Suprapubic skin (tissue), 4 donors: ENCODE measurements at regions not wholly inside any gene's neighbourhood (a gene's known extent, or its start where the extent isn't known, plus 50 kb on each side); places are given as distances from the start of the nearest gene placed in this dataset.

Experiments
- DNase-seq, 2 donors: peaks; one replicate each; pipeline ENCODE4 v3.0.0-alpha.2; 2019; ENCODE audit warnings: low spot score in 2 of 2
- H3K27ac ChIP-seq: fragments of 200-600 bp; sonication (generic); one replicate; pipeline ENCODE4 v1.5.1; 2019
- H3K27me3 ChIP-seq: fragments of 200-600 bp; sonication (generic); one replicate; pipeline ENCODE4 v1.5.1; 2019
- H3K36me3 ChIP-seq: fragments of 200-600 bp; sonication (generic); one replicate; pipeline ENCODE4 v1.5.1; 2019
- H3K4me1 ChIP-seq: fragments of 200-600 bp; sonication (generic); one replicate; pipeline ENCODE4 v1.5.1; 2019
- H3K4me3 ChIP-seq: fragments of 200-600 bp; sonication (generic); one replicate; pipeline ENCODE4 v1.5.1; 2019; ENCODE audit warnings: mild to moderate bottlenecking
- H3K9me3 ChIP-seq: fragments of 200-600 bp; sonication (generic); one replicate; pipeline ENCODE4 v1.5.1; 2019
- EP300 ChIP-seq: sonication (generic); formaldehyde crosslinking; IDR thresholded peaks from one replicate; pipeline ENCODE4 v1.6.1; 2017; ENCODE audit warnings: antibody characterized with exemption
- POLR2A ChIP-seq, 2 donors: fragments of 450-650 bp; IDR thresholded peaks; one replicate each; pipeline ENCODE4 v1.6.1; 2017; ENCODE audit warnings: antibody characterized with exemption in 2 of 2, mild to moderate bottlenecking in 2 of 2, moderate library complexity in 2 of 2
- POLR2AphosphoS5 ChIP-seq, 3 donors: sonication (generic); formaldehyde crosslinking; IDR thresholded peaks; one replicate each; pipeline ENCODE4 v1.6.1; 2017; ENCODE audit warnings: antibody characterized with exemption in 3 of 3
- WGBS: methylation state at CpG from one replicate; pipeline ENCODE4 v1.1.5; 2018; 5-methylcytosine and 5-hydroxymethylcytosine counted together
- TF ChIP-seq, protein P1 (sequence below), 2 donors: fragments of 200-600 bp in 1 of 2; fragments of 450-650 bp in 1 of 2; sonication (generic) in 1 of 2; IDR thresholded peaks; one replicate each; pipeline ENCODE4 v1.5.1; 2016 to 2019; ENCODE audit warnings: antibody characterized with exemption in 2 of 2, mild to moderate bottlenecking in 1 of 2, moderate library complexity in 1 of 2

GRCh38 chr11:26078231-26078821 is 253.6 kb upstream of the ANO3 start:
- no peak for TF ChIP-seq POLR2AphosphoS5 (IDR thresholded peaks at IDR 0.05)
- TF ChIP-seq, protein P1, sequence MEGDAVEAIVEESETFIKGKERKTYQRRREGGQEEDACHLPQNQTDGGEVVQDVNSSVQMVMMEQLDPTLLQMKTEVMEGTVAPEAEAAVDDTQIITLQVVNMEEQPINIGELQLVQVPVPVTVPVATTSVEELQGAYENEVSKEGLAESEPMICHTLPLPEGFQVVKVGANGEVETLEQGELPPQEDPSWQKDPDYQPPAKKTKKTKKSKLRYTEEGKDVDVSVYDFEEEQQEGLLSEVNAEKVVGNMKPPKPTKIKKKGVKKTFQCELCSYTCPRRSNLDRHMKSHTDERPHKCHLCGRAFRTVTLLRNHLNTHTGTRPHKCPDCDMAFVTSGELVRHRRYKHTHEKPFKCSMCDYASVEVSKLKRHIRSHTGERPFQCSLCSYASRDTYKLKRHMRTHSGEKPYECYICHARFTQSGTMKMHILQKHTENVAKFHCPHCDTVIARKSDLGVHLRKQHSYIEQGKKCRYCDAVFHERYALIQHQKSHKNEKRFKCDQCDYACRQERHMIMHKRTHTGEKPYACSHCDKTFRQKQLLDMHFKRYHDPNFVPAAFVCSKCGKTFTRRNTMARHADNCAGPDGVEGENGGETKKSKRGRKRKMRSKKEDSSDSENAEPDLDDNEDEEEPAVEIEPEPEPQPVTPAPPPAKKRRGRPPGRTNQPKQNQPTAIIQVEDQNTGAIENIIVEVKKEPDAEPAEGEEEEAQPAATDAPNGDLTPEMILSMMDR (IDR thresholded peaks at IDR 0.05): no peak
- no peak for TF ChIP-seq POLR2A (IDR thresholded peaks at IDR 0.05)
- TF ChIP-seq EP300: no peak
- no peak overlapping the region for H3K27ac ChIP-seq
- H3K4me1 ChIP-seq: no peaks in the 10 kb centered on the region
- H3K36me3 ChIP-seq: no peaks in the 10 kb centered on the region
- no peaks in the 10 kb centered on the region for H3K27me3 ChIP-seq
- no peak for DNase-seq
- no peaks in the 10 kb centered on the region for H3K9me3 ChIP-seq
- WGBS: 42% methylated on average over 5 of the region's 5 CpGs
- H3K4me3 ChIP-seq: no peak overlapping the region

GRCh38 chr11:26084313-26084712 is 247.6 kb upstream of the ANO3 start:
- WGBS: 82% methylated on average over 3 of the region's 3 CpGs
- no peaks in the 10 kb centered on the region for H3K4me1 ChIP-seq
- TF ChIP-seq EP300: no peak
- TF ChIP-seq, protein P1 (IDR thresholded peaks at IDR 0.05): no peak
- TF ChIP-seq POLR2A (IDR thresholded peaks at IDR 0.05): no peak
- no peak for TF ChIP-seq POLR2AphosphoS5 (IDR thresholded peaks at IDR 0.05)
- H3K27me3 ChIP-seq: no peaks in the 10 kb centered on the region
- no peak for DNase-seq
- H3K36me3 ChIP-seq: no peaks in the 10 kb centered on the region
- H3K27ac ChIP-seq: no peak overlapping the region
- H3K9me3 ChIP-seq: no peaks in the 10 kb centered on the region
- H3K4me3 ChIP-seq: no peak overlapping the region

DNA sequence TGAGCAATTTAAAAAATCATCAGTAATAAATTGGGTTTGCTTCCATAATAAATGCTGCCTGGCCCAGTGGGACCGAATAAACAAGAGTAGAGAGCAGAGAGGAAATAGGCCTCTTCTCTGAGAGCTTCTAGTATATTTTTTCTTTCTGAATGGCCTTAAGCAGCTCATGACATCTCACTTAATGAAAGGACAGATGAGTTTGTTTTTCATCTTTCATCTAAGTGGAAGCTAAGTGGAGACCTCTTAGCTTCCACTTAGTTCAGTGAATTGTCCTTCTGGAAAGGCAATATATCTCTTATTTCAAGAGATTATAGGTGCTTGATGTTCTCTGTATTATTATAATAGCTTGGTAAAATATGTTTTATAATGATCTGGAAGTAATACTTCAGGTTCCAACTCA is 245.9 kb upstream of the ANO3 start:
- no peaks in the 10 kb centered on the region for H3K36me3 ChIP-seq
- H3K9me3 ChIP-seq: no peaks in the 10 kb centered on the region
- H3K27me3 ChIP-seq: no peaks in the 10 kb centered on the region
- no peak overlapping the region for H3K4me3 ChIP-seq
- no peak for DNase-seq
- H3K4me1 ChIP-seq: no peaks in the 10 kb centered on the region
- TF ChIP-seq, protein P1 (IDR thresholded peaks at IDR 0.05): no peak
- TF ChIP-seq EP300 (no peak), POLR2A (IDR thresholded peaks at IDR 0.05) (no peak), POLR2AphosphoS5 (IDR thresholded peaks at IDR 0.05) (no peak)
- no peak overlapping the region for H3K27ac ChIP-seq
- 76% methylated on average over 1 of the region's 1 CpG for WGBS

DNA sequence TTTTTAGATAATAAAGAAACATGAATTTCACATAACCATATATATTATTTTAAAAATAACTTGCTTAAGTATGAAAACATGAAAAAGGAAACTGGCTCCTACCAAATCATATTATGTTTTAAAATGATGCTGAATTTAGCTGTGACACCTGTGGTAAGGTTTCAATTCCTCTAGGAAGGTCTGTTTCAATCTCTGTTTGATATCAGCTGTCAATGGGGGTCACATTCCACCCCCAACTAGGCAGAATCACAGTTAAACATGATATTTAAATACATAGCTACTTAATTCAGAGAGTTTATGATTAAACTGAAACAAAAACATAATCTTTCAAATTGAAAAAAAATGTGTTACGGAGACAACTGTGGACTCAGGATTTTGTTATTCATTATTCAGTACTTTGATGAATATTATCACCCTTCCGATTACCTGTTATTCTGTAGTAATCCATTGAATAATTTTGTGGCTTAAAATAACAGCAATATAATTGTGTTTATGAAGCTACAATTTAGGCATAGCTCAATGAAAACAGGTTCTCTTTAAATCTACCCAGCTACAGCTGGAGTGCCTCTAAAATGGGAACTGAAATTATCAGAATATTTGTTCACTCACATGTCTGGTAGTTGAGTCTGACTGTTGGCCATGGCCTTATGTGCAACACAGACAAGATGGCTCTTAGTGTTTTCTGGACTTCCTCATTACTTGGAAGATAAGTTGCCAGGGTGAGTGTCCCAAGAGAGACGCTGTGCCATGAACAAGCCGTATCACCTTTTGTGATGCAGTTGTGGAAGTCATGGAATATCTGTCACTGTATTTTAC is 244.6 kb upstream of the ANO3 start:
- H3K27me3 ChIP-seq: no peaks in the 10 kb centered on the region
- WGBS: 91% methylated on average over 4 of the region's 4 CpGs
- H3K36me3 ChIP-seq: no peaks in the 10 kb centered on the region
- H3K27ac ChIP-seq: no peak overlapping the region
- DNase-seq: no peak
- H3K4me1 ChIP-seq: no peaks in the 10 kb centered on the region
- H3K4me3 ChIP-seq: no peak overlapping the region
- TF ChIP-seq, protein P1 (IDR thresholded peaks at IDR 0.05): no peak
- TF ChIP-seq POLR2A (IDR thresholded peaks at IDR 0.05) (no peak), EP300 (no peak), POLR2AphosphoS5 (IDR thresholded peaks at IDR 0.05) (no peak)
- H3K9me3 ChIP-seq: no peaks in the 10 kb centered on the region

GRCh38 chr11:26088391-26088790 is 243.5 kb upstream of the ANO3 start:
- no peak for TF ChIP-seq POLR2AphosphoS5 (IDR thresholded peaks at IDR 0.05)
- TF ChIP-seq, protein P1 (IDR thresholded peaks at IDR 0.05): no peak
- TF ChIP-seq POLR2A (IDR thresholded peaks at IDR 0.05): no peak
- TF ChIP-seq EP300: no peak
- WGBS: 17% methylated on average over 1 of the region's 1 CpG

More at GRCh38 chr11:26088391-26088790, 243.5 kb upstream of the ANO3 start:
- no peaks in the 10 kb centered on the region for H3K36me3 ChIP-seq
- no peaks in the 10 kb centered on the region for H3K9me3 ChIP-seq
- H3K4me1 ChIP-seq: no peaks in the 10 kb centered on the region
- no peak overlapping the region for H3K27ac ChIP-seq
- DNase-seq: no peak
- H3K4me3 ChIP-seq: no peak overlapping the region
- H3K27me3 ChIP-seq: no peaks in the 10 kb centered on the region
